ENCODE measurements at regions not wholly inside any gene's neighbourhood (a gene's known extent, or its start where the extent isn't known, plus 50 kb on each side); places are given as distances from the start of the nearest gene placed in this dataset.

GRCh38 chr4:171524903-171525302 is 288.3 kb upstream of the GALNTL6 start:
- TF ChIP-seq POLR2AphosphoS5 (IDR thresholded peaks at IDR 0.05; ENCODE audit: low read depth) (no peak), GABPA (IDR thresholded peaks at IDR 0.05; ENCODE audit: low read depth) (no peak), REST (IDR thresholded peaks at IDR 0.05; ENCODE audit: insufficient replicate concordance, low read depth) (no peak)
- Histone ChIP-seq H3K27ac (replicated peaks) (no peak overlapping the region), H3K27me3 (ENCODE audit: insufficient read depth, poor library complexity, severe bottlenecking) (no peaks in the 10 kb centered on the region), H3K4me3 (replicated peaks; ENCODE audit: insufficient read depth, low read length) (no peak overlapping the region)
- no peak for DNase-seq (ENCODE audit: low read depth in 1 of 2, low spot score in 1 of 2)

- H3K27me3 ChIP-seq (ENCODE audit: insufficient read depth, poor library complexity, severe bottlenecking) = no peaks in the 10 kb centered on the region
- no peak for TF ChIP-seq SPI1 (IDR thresholded peaks at IDR 0.05; ENCODE audit: borderline replicate concordance, low read depth)
- no peak for TF ChIP-seq GABPA (IDR thresholded peaks at IDR 0.05; ENCODE audit: low read depth)
- TF ChIP-seq REST (IDR thresholded peaks at IDR 0.05; ENCODE audit: insufficient replicate concordance, low read depth) = no peak
- no peak for TF ChIP-seq CTCF (IDR thresholded peaks at IDR 0.05; ENCODE audit: insufficient read depth, low read length)
- no peak overlapping the region for H3K4me3 ChIP-seq (replicated peaks; ENCODE audit: insufficient read depth, low read length)
- no peak for DNase-seq (ENCODE audit: low read depth in 1 of 2, low spot score in 1 of 2)
- H3K27ac ChIP-seq (replicated peaks) = no peak overlapping the region
Observed at GRCh38 chr4:171521726-171522125, 291.5 kb upstream of the GALNTL6 start.

GRCh38 chr4:171519457-171519856 is 293.7 kb upstream of the GALNTL6 start:
- no peak overlapping the region for H3K4me3 ChIP-seq (replicated peaks; ENCODE audit: insufficient read depth, low read length)
- DNase-seq (ENCODE audit: low read depth in 1 of 2, low spot score in 1 of 2) = no peak
- H3K27me3 ChIP-seq (ENCODE audit: insufficient read depth, poor library complexity, severe bottlenecking) = no peaks in the 10 kb centered on the region
- TF ChIP-seq POLR2AphosphoS5 (IDR thresholded peaks at IDR 0.05; ENCODE audit: low read depth) (no peak), CTCF (IDR thresholded peaks at IDR 0.05; ENCODE audit: insufficient read depth, low read length) (no peak), REST (IDR thresholded peaks at IDR 0.05; ENCODE audit: insufficient replicate concordance, low read depth) (no peak), GABPA (IDR thresholded peaks at IDR 0.05; ENCODE audit: low read depth) (no peak), SPI1 (IDR thresholded peaks at IDR 0.05; ENCODE audit: borderline replicate concordance, low read depth) (no peak)
- no peak overlapping the region for H3K27ac ChIP-seq (replicated peaks)

- H3K27ac ChIP-seq (replicated peaks) = no peak overlapping the region
- H3K4me3 ChIP-seq (replicated peaks; ENCODE audit: insufficient read depth, low read length) = no peak overlapping the region
- TF ChIP-seq REST (IDR thresholded peaks at IDR 0.05; ENCODE audit: insufficient replicate concordance, low read depth) (no peak), SPI1 (IDR thresholded peaks at IDR 0.05; ENCODE audit: borderline replicate concordance, low read depth) (no peak), GABPA (IDR thresholded peaks at IDR 0.05; ENCODE audit: low read depth) (no peak)
- H3K27me3 ChIP-seq (ENCODE audit: insufficient read depth, poor library complexity, severe bottlenecking) = no peaks in the 10 kb centered on the region
- DNase-seq (ENCODE audit: low read depth in 1 of 2, low spot score in 1 of 2) = no peak
Observed at GRCh38 chr4:171517883-171518282, 295.3 kb upstream of the GALNTL6 start.

All from HL-60 (cell line).